Calu3 (cell line): ENCODE measurements at regions not wholly inside any gene's neighbourhood (a gene's known extent, or its start where the extent isn't known, plus 50 kb on each side); places are given as distances from the start of the nearest gene placed in this dataset.

Experiments
- BruUV-seq: library from RNA; stranded (reverse); fragments of 400-500 nt; replicated peaks from 2 replicates; lab custom pipeline; 2021; lab: Mats Ljungman, UMichigan
- CTCF ChIA-PET: fragments of 300-600 bp; sonication (Branson Sonifier 250); formaldehyde crosslinking; loops from one replicate; lab custom pipeline; 2022; ENCODE audit warnings: antibody characterized with exemption; lab: Charles Lee
- DNase-seq: peaks from one replicate; pipeline ENCODE4 v3.0.0; 2022
- H3K27ac Mint-ChIP-seq: one replicate; pipeline ENCODE4 v1.8.0; 2022; ENCODE audit warnings: mixed read lengths; ENCODE audit not compliant: unreplicated experiment
- H3K27me3 Mint-ChIP-seq: one replicate; pipeline ENCODE4 v1.8.0; 2022; ENCODE audit warnings: mixed read lengths; ENCODE audit not compliant: unreplicated experiment
- H3K36me3 Mint-ChIP-seq: one replicate; pipeline ENCODE4 v1.8.0; 2022; ENCODE audit warnings: mild to moderate bottlenecking, moderate library complexity, mixed read lengths; ENCODE audit not compliant: insufficient read depth, unreplicated experiment
- H3K4me1 Mint-ChIP-seq: one replicate; pipeline ENCODE4 v1.8.0; 2022; ENCODE audit warnings: mild to moderate bottlenecking, low read depth, mixed read lengths; ENCODE audit not compliant: unreplicated experiment
- H3K4me3 Mint-ChIP-seq: one replicate; pipeline ENCODE4 v1.8.0; 2022; ENCODE audit warnings: mild to moderate bottlenecking, low read depth, moderate library complexity, mixed read lengths; ENCODE audit not compliant: unreplicated experiment
- H3K9me3 Mint-ChIP-seq: one replicate; pipeline ENCODE4 v1.8.0; 2022; ENCODE audit warnings: low read depth, mixed read lengths; ENCODE audit not compliant: unreplicated experiment
- CTCF ChIP-seq: fragments of 200-600 bp; IDR thresholded peaks from one replicate; pipeline ENCODE4 v1.8.0; 2022; ENCODE audit warnings: antibody characterized with exemption; ENCODE audit not compliant: unreplicated experiment
- intact Hi-C: fragments of 100-400 bp; cut with micrococcal nuclease; formaldehyde crosslinking; loops from one replicate; pipeline ENCODE4 v1.10.0; 2022; ENCODE audit not compliant: unreplicated experiment

- DNase-seq: no peak
- no TSS peak for BruUV-seq
- CTCF ChIA-PET: no interaction called here
- Mint-ChIP-seq H3K4me1 (peaks cover 14% of the 10 kb centered on the region), H3K36me3 (no peaks in the 10 kb centered on the region), H3K9me3 (no peaks in the 10 kb centered on the region), H3K27me3 (no peaks in the 10 kb centered on the region), H3K27ac (no peak overlapping the region), H3K4me3 (no peak overlapping the region)
- TF ChIP-seq CTCF: no peak
- intact Hi-C loops: loop anchor here (5.0 kb wide), 1 partner anchor 143 kb away; no protein-coding TSS in a partner anchor
Observed at GRCh38 chr9:73039271-73040263, 86.7 kb upstream of the ALDH1A1 start.

- no peak for TF ChIP-seq CTCF
- no TSS peak for BruUV-seq
- H3K4me3 Mint-ChIP-seq: peak overlapping the region; percentile 41
- peaks cover 14% of the 10 kb centered on the region for H3K4me1 Mint-ChIP-seq
- no peaks in the 10 kb centered on the region for H3K36me3 Mint-ChIP-seq
- H3K9me3 Mint-ChIP-seq: no peaks in the 10 kb centered on the region
- DNase-seq: peak; percentile 2
- CTCF ChIA-PET: interaction anchor here (0.9 kb wide), 1 partner anchor 42 kb away, joined by 3 read pairs; no protein-coding TSS in a partner anchor
- intact Hi-C loops: loop anchor here (5.0 kb wide), 1 partner anchor 144 kb away; no protein-coding TSS in a partner anchor
- peak overlapping the region; percentile 70 for H3K27ac Mint-ChIP-seq
- H3K27me3 Mint-ChIP-seq: no peaks in the 10 kb centered on the region
Observed at GRCh38 chr9:73038613-73039012, 85.8 kb upstream of the ALDH1A1 start.

GRCh38 chr9:73038089-73038509 lies 85.2 kb upstream of the ALDH1A1 start:
- peak overlapping the region; percentile 70 for H3K27ac Mint-ChIP-seq

More at GRCh38 chr9:73038089-73038509, 85.2 kb upstream of the ALDH1A1 start:
- intact Hi-C loops: loop anchor here (5.0 kb wide), 1 partner anchor 144 kb away; no protein-coding TSS in a partner anchor
- Mint-ChIP-seq H3K4me1 (peaks cover 14% of the 10 kb centered on the region), H3K36me3 (no peaks in the 10 kb centered on the region), H3K27me3 (no peaks in the 10 kb centered on the region), H3K9me3 (no peaks in the 10 kb centered on the region), H3K4me3 (peak overlapping the region; percentile 41)
- CTCF ChIA-PET: interaction anchor here (0.8 to 0.9 kb wide), 2 partner anchors 43 to 142 kb away, joined by 3 read pairs; no protein-coding TSS in a partner anchor
- no peak for TF ChIP-seq CTCF
- DNase-seq: peak; percentile 1
- BruUV-seq: no TSS peak
